ENCODE measurements at regions not wholly inside any gene's neighbourhood (a gene's known extent, or its start where the extent isn't known, plus 50 kb on each side); places are given as distances from the start of the nearest gene placed in this dataset.

GRCh38 chr11:20238712-20239111 is 78.4 kb upstream of the DBX1 start:
- TF ChIP-seq POLR2A (IDR thresholded peaks at IDR 0.05) (no peak), CTCF (IDR thresholded peaks at IDR 0.05) (no peak)
